ENCODE measurements at regions not wholly inside any gene's neighbourhood (a gene's known extent, or its start where the extent isn't known, plus 50 kb on each side); places are given as distances from the start of the nearest gene placed in this dataset.

DNA sequence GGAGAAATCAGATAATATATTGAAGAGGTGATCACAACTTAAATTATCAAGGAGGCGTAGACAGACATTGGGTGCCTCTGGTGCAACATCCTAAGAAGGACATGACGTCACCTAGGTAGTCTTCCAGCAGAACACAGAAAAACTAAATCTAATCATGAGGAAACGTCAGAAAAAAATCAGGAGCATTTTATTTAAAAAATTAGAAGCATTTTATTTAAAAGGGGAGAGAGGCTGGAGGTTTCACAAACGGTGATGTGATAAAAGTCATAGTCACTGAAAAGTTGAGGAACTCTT lies 254.6 kb downstream of the TMEM167A start:
- Histone ChIP-seq H3K9me3 (ENCODE audit: insufficient read depth, low read length, severe bottlenecking) (no peaks in the 10 kb centered on the region), H3K4me3 (ENCODE audit: low read depth in 1 of 2, low read length in 2 of 2) (no peak overlapping the region), H3K36me3 (ENCODE audit: insufficient read depth, low read length) (no peaks in the 10 kb centered on the region), H3K4me1 (ENCODE audit: insufficient read depth, low read length) (peaks cover 24% of the 10 kb centered on the region), H3K4me2 (ENCODE audit: insufficient read depth, low read length) (no peak overlapping the region), H2AFZ (ENCODE audit: low read depth, low read length) (no peak overlapping the region), H3K9ac (ENCODE audit: low read depth, low read length) (no peak overlapping the region), H3K27me3 (ENCODE audit: insufficient read depth, low read length, poor library complexity) (no peaks in the 10 kb centered on the region), H3K27ac (ENCODE audit: low read length) (peak overlapping the region; percentile 38; the same call in 1 of the 2 replicates), H4K20me1 (ENCODE audit: insufficient read depth, low read length) (no peaks in the 10 kb centered on the region), H3K79me2 (ENCODE audit: insufficient read depth, low read length) (no peaks in the 10 kb centered on the region)
- TF ChIP-seq EZH2 (IDR thresholded peaks at IDR 0.05; ENCODE audit: borderline replicate concordance, low read depth, low read length, severe bottlenecking): no peak
- TF ChIP-seq, protein P1, sequence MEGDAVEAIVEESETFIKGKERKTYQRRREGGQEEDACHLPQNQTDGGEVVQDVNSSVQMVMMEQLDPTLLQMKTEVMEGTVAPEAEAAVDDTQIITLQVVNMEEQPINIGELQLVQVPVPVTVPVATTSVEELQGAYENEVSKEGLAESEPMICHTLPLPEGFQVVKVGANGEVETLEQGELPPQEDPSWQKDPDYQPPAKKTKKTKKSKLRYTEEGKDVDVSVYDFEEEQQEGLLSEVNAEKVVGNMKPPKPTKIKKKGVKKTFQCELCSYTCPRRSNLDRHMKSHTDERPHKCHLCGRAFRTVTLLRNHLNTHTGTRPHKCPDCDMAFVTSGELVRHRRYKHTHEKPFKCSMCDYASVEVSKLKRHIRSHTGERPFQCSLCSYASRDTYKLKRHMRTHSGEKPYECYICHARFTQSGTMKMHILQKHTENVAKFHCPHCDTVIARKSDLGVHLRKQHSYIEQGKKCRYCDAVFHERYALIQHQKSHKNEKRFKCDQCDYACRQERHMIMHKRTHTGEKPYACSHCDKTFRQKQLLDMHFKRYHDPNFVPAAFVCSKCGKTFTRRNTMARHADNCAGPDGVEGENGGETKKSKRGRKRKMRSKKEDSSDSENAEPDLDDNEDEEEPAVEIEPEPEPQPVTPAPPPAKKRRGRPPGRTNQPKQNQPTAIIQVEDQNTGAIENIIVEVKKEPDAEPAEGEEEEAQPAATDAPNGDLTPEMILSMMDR (IDR thresholded peaks at IDR 0.05; ENCODE audit: borderline replicate concordance, extremely low read depth, low read length, poor library complexity, severe bottlenecking): no peak
- DNase-seq: no peak
- ATAC-seq (ENCODE audit: insufficient read depth, low read depth): no peak

DNA sequence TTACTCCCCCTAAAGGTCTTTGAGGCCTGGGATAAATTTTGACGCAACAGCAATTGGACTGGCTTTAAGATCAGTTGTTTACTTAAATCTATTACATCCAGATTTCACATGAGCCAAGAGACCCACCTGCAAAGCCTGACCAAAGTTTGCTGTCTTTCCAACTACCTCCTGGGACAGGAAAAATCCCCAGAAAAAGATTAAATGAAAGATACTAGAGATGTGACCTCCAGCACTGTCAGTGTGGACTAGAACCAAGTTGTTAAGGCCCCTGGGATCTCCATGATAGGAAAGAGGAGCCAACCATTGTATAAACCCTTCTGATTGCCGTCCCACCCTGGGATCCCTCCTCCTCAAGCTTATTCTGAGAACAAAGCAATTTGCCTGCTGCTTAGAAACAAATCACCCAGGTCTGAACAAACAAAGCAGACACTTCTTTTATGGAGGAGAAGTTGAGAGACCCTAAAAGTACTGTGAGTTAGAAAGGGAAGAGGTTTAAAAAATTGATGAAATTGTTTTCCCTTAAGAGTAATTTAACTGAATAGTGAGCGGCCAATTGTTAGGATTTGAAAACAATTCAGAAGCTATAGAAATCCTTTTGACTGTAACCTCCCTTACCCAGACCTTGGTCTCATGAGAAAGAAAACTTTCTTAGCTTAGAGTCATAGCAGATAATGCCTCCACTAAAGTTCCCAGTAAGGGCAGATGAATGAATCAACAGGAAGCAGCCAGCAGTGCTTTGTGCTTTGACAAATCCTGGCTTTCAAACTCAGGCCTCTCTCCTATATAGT lies 255.2 kb downstream of the TMEM167A start:
- no peaks in the 10 kb centered on the region for H3K79me2 ChIP-seq (ENCODE audit: insufficient read depth, low read length)
- peak overlapping the region; percentile 45 for H2AFZ ChIP-seq (ENCODE audit: low read depth, low read length)
- peak; percentile 46; the same call in 1 of the 3 replicates for ATAC-seq (ENCODE audit: insufficient read depth, low read depth)
- no peaks in the 10 kb centered on the region for H4K20me1 ChIP-seq (ENCODE audit: insufficient read depth, low read length)
- no peak overlapping the region for H3K4me2 ChIP-seq (ENCODE audit: insufficient read depth, low read length)
- no peak overlapping the region for H3K4me3 ChIP-seq (ENCODE audit: low read depth in 1 of 2, low read length in 2 of 2)
- H3K4me1 ChIP-seq (ENCODE audit: insufficient read depth, low read length): peaks cover 24% of the 10 kb centered on the region
- no peaks in the 10 kb centered on the region for H3K9me3 ChIP-seq (ENCODE audit: insufficient read depth, low read length, severe bottlenecking)
- H3K36me3 ChIP-seq (ENCODE audit: insufficient read depth, low read length): no peaks in the 10 kb centered on the region
- peak overlapping the region; percentile 38 for H3K27ac ChIP-seq (ENCODE audit: low read length)
- no peak overlapping the region for H3K9ac ChIP-seq (ENCODE audit: low read depth, low read length)
- no peak for TF ChIP-seq EZH2 (IDR thresholded peaks at IDR 0.05; ENCODE audit: borderline replicate concordance, low read depth, low read length, severe bottlenecking)
- TF ChIP-seq, protein P1 (IDR thresholded peaks at IDR 0.05; ENCODE audit: borderline replicate concordance, extremely low read depth, low read length, poor library complexity, severe bottlenecking): no peak
- H3K27me3 ChIP-seq (ENCODE audit: insufficient read depth, low read length, poor library complexity): no peaks in the 10 kb centered on the region
- DNase-seq: no peak

DNA sequence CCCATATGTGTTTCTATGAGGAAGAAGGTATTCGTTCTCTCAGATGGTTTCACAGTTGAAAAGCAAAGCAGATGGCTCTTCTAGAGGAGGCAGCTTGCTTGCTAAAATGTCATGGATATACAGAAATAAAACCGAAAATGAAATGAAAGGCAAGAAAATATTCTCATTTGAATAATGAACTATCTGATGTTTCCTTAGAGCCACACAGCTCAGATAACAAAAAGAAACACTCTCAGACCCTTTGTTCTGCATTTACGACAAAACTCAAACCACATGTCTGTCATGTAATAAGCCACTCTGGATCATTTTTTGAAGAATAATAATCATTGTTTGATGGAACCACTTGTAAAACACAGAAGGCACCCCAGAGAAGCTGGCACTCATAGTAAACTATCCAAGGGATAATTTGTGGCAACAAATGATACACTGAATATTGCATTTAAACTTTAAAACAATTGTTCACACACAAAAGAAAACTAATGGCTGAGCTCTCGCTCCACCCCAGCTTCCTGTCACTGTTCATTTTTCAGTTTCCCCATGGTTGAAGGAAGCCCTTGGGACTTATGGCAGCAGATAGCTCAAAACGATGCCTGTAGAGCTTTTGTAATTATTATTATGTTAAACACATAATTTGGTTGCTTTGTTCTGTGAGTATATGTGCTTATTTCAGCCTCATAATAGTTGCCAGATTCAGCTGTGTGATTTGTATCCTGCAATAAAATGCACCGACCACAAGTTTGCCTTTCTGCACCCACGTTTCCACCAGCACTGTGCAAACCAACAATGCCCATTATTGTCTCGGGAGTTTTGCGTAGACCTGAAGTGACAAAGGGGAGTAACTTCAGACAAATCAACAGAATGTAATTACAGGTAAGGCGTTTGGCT lies 256.0 kb downstream of the TMEM167A start:
- H4K20me1 ChIP-seq (ENCODE audit: insufficient read depth, low read length): no peaks in the 10 kb centered on the region
- H3K4me3 ChIP-seq (ENCODE audit: low read depth in 1 of 2, low read length in 2 of 2): no peak overlapping the region
- no peak for DNase-seq
- H3K36me3 ChIP-seq (ENCODE audit: insufficient read depth, low read length): no peaks in the 10 kb centered on the region
- H3K79me2 ChIP-seq (ENCODE audit: insufficient read depth, low read length): no peaks in the 10 kb centered on the region
- H3K27me3 ChIP-seq (ENCODE audit: insufficient read depth, low read length, poor library complexity): no peaks in the 10 kb centered on the region
- H3K27ac ChIP-seq (ENCODE audit: low read length): peak overlapping the region; percentile 47; the same call in 1 of the 2 replicates
- TF ChIP-seq, protein P1 (IDR thresholded peaks at IDR 0.05; ENCODE audit: borderline replicate concordance, extremely low read depth, low read length, poor library complexity, severe bottlenecking): no peak
- no peak for TF ChIP-seq EZH2 (IDR thresholded peaks at IDR 0.05; ENCODE audit: borderline replicate concordance, low read depth, low read length, severe bottlenecking)
- no peak overlapping the region for H3K4me2 ChIP-seq (ENCODE audit: insufficient read depth, low read length)
- no peaks in the 10 kb centered on the region for H3K9me3 ChIP-seq (ENCODE audit: insufficient read depth, low read length, severe bottlenecking)
- H3K9ac ChIP-seq (ENCODE audit: low read depth, low read length): no peak overlapping the region
- H2AFZ ChIP-seq (ENCODE audit: low read depth, low read length): peak overlapping the region; percentile 11
- peak; percentile 62 for ATAC-seq (ENCODE audit: insufficient read depth, low read depth)
- H3K4me1 ChIP-seq (ENCODE audit: insufficient read depth, low read length): peaks cover 24% of the 10 kb centered on the region

All from DND-41 (cell line).